ENCODE measurements at regions not wholly inside any gene's neighbourhood (a gene's known extent, or its start where the extent isn't known, plus 50 kb on each side); places are given as distances from the start of the nearest gene placed in this dataset.

- no peak for DNase-seq
These were observed 350.5 kb downstream of the DHX35 start for GRCh38 chr20:39312676-39313075.

- DNase-seq: no peak
These were observed 349.8 kb downstream of the DHX35 start for GRCh38 chr20:39311851-39312506.

- DNase-seq: no peak
These were observed 348.3 kb downstream of the DHX35 start for GRCh38 chr20:39310363-39310995.

GRCh38 chr20:39309458-39309857 lies 347.3 kb downstream of the DHX35 start:
- DNase-seq: no peak

GRCh38 chr20:39302312-39302711 lies 340.2 kb downstream of the DHX35 start:
- no peak for DNase-seq

GRCh38 chr20:39299783-39300182 lies 337.6 kb downstream of the DHX35 start:
- no peak for DNase-seq

GRCh38 chr20:39298571-39299506 lies 336.7 kb downstream of the DHX35 start:
- no peak for DNase-seq

- no peak for DNase-seq
These were observed 336.0 kb downstream of the DHX35 start for GRCh38 chr20:39298121-39298520.

- DNase-seq: no peak
These were observed 333.2 kb downstream of the DHX35 start for GRCh38 chr20:39295301-39295700.

GRCh38 chr20:39294137-39294725 lies 332.1 kb downstream of the DHX35 start:
- no peak for DNase-seq

GRCh38 chr20:39292193-39292736 lies 330.1 kb downstream of the DHX35 start:
- no peak for DNase-seq

- no peak for DNase-seq
These were observed 329.2 kb downstream of the DHX35 start for GRCh38 chr20:39291301-39291700.

- DNase-seq: no peak
These were observed 328.4 kb downstream of the DHX35 start for GRCh38 chr20:39290575-39290974.

GRCh38 chr20:39289831-39290230 lies 327.7 kb downstream of the DHX35 start:
- no peak for DNase-seq

- no peak for DNase-seq
These were observed 327.2 kb downstream of the DHX35 start for GRCh38 chr20:39289316-39289715.

GRCh38 chr20:39283464-39283863 lies 321.3 kb downstream of the DHX35 start:
- no peak for DNase-seq

- no peak for DNase-seq
These were observed 320.5 kb downstream of the DHX35 start for GRCh38 chr20:39282619-39283092.

GRCh38 chr20:39280875-39281274 lies 318.7 kb downstream of the DHX35 start:
- DNase-seq: no peak

GRCh38 chr20:39278230-39278788 lies 316.2 kb downstream of the DHX35 start:
- no peak for DNase-seq

GRCh38 chr20:39277185-39277584 lies 315.0 kb downstream of the DHX35 start:
- DNase-seq: no peak

GRCh38 chr20:39270837-39271604 lies 308.9 kb downstream of the DHX35 start:
- DNase-seq: no peak

Measured in AML-193 (cell line).